ENCODE measurements at regions not wholly inside any gene's neighbourhood (a gene's known extent, or its start where the extent isn't known, plus 50 kb on each side); places are given as distances from the start of the nearest gene placed in this dataset.

DNA sequence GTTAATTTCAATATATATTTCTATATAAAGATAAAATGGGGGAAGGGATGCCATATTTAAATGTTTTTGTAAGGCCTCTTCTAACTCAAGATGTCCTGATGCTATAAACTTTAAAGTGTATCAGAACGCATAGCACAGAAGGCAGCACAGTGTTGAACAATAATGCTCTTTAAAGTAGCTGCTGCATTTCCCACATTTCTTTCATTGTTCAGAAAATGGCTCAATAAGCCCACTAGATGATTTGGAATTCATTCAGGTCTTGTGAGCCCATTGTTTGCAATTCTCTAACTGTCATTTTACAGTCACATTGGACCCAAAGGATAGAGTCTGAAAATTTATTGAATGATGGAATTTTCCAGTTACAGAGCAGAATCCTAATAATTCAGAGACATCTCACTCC lies 64.0 kb upstream of the PCED1B start:
- no peaks in the 10 kb centered on the region for H3K27me3 ChIP-seq
- no peak overlapping the region for H3K27ac ChIP-seq
- DNase-seq (no peak), ATAC-seq (no peak)
- no peaks in the 10 kb centered on the region for H3K4me1 ChIP-seq
- no peaks in the 10 kb centered on the region for H3K36me3 ChIP-seq (replicated peaks in 1 of 2; ENCODE audit: insufficient read depth in 1 of 2, low read depth in 2 of 2)
- H3K9me3 ChIP-seq: no peaks in the 10 kb centered on the region
- 76 to 89% methylated on average over 1 of the region's 1 CpG for WGBS, 2 donors
- TF ChIP-seq, protein P1, sequence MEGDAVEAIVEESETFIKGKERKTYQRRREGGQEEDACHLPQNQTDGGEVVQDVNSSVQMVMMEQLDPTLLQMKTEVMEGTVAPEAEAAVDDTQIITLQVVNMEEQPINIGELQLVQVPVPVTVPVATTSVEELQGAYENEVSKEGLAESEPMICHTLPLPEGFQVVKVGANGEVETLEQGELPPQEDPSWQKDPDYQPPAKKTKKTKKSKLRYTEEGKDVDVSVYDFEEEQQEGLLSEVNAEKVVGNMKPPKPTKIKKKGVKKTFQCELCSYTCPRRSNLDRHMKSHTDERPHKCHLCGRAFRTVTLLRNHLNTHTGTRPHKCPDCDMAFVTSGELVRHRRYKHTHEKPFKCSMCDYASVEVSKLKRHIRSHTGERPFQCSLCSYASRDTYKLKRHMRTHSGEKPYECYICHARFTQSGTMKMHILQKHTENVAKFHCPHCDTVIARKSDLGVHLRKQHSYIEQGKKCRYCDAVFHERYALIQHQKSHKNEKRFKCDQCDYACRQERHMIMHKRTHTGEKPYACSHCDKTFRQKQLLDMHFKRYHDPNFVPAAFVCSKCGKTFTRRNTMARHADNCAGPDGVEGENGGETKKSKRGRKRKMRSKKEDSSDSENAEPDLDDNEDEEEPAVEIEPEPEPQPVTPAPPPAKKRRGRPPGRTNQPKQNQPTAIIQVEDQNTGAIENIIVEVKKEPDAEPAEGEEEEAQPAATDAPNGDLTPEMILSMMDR (IDR thresholded peaks at IDR 0.05): no peak
- TF ChIP-seq POLR2A (IDR thresholded peaks at IDR 0.05): no peak
- intact Hi-C loops (cut with DNase I): no loop called here
- no peak overlapping the region for H3K4me3 ChIP-seq

DNA sequence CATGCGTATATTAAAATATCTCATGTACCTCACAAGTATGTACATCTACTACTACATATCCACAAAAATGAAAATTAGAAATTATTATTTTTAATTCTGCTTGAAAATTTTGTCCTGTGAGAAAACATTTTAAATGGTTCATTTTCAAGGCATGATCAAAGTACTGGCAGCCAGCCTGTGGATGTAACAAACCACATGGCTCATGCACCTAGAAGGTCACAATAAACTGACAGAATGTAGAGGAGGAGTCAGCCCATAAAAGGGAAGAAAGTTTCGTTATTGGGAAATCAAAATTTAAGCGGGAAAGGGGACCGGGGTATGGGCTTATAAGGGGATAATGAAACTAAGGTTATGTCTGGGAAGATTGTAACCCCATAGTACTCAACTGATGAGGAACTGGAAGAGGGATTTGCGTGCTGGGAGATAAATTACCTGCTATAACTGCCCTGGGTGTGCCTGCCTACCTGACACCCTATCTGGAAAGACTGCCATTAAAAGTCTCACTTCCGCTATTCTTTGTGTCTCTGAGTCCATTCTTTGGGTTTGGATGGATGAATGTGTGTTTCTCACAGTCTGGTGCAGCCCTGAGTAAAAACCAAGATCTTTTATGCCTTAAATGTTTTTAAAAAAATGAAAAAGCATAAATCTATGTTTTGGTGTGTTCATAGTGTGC lies 62.2 kb upstream of the PCED1B start:
- Histone ChIP-seq H3K36me3 (replicated peaks in 1 of 2; ENCODE audit: insufficient read depth in 1 of 2, low read depth in 2 of 2) (no peaks in the 10 kb centered on the region), H3K27ac (no peak overlapping the region), H3K4me3 (no peak overlapping the region), H3K27me3 (no peaks in the 10 kb centered on the region), H3K4me1 (no peaks in the 10 kb centered on the region), H3K9me3 (no peaks in the 10 kb centered on the region)
- intact Hi-C loops (cut with DNase I): no loop called here
- DNase-seq (no peak), ATAC-seq (no peak)
- 74 to 81% methylated on average over 6 of the region's 6 CpGs for WGBS, 2 donors
- TF ChIP-seq, protein P1 (IDR thresholded peaks at IDR 0.05): no peak
- no peak for TF ChIP-seq POLR2A (IDR thresholded peaks at IDR 0.05)

DNA sequence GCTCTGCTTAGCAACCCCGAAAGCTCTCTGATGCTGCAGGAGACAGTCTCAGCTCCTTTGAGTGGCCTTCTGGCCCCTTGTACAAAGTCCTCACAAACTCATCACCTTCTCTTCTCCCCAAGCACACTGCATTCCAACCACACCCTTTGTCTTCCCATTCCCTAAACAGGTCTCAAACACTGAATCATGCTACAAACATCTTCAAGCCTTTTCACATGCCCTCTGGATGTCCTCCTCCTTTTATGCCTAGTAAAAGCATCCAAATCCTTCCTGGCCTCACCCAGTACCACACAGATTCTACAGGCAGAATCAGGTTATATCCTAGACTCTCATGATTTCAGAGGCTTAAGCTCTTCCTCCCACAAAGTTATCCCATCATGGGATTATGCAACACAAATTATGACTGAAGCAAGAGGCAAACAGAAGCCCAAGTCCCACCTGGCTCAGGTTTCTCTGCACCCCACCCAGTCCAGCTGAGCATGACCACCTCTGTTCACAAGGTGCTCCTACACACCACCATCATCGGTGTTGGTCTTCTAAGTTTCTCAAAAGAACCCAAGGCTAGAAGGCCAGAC lies 61.4 kb upstream of the PCED1B start:
- no peaks in the 10 kb centered on the region for H3K4me1 ChIP-seq
- intact Hi-C loops (cut with DNase I): no loop called here
- ATAC-seq: no peak
- no peak overlapping the region for H3K4me3 ChIP-seq
- 62 to 83% methylated on average over 1 to 2 of the region's 2 CpGs for WGBS, 2 donors
- no peak for DNase-seq
- H3K27me3 ChIP-seq: no peaks in the 10 kb centered on the region
- no peak for TF ChIP-seq POLR2A (IDR thresholded peaks at IDR 0.05)
- TF ChIP-seq, protein P1 (IDR thresholded peaks at IDR 0.05): no peak
- no peaks in the 10 kb centered on the region for H3K9me3 ChIP-seq
- no peaks in the 10 kb centered on the region for H3K36me3 ChIP-seq (replicated peaks in 1 of 2; ENCODE audit: insufficient read depth in 1 of 2, low read depth in 2 of 2)
- H3K27ac ChIP-seq: no peak overlapping the region

DNA sequence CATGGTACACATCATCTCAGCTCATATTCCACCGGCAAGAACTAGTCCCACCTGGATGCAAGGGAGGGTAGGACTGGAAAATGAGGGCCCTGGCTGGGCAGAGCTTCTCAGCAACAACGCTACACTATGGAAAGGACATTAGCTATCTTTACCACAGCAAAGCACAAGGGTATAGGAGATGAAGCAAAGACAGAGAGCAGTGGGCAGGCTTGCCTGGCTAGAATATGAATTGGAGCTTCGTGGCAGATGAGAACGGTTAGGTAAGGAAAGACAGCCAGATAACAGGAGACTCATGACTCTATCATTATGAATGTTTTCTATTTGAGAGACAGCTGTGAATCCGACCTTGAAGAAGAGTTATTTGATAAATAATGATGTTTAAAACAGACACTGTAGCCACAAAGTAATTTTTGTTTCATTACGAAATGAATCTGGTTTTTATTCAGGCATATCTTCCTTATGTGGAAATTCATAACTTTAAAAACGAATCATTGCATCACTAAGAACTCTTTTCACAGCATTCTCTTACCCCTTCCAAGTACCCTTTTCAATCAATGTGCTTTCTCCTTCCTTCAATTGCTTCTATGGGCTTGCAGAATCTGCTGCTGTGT lies 59.1 kb upstream of the PCED1B start:
- no peak overlapping the region for H3K4me3 ChIP-seq
- no peaks in the 10 kb centered on the region for H3K27me3 ChIP-seq
- no peak for DNase-seq
- TF ChIP-seq, protein P1 (IDR thresholded peaks at IDR 0.05): no peak
- TF ChIP-seq POLR2A (IDR thresholded peaks at IDR 0.05): no peak
- no peaks in the 10 kb centered on the region for H3K9me3 ChIP-seq
- 57 to 62% methylated on average over 7 of the region's 7 CpGs for WGBS, 2 donors
- ATAC-seq: no peak
- intact Hi-C loops (cut with DNase I): no loop called here
- no peak overlapping the region for H3K27ac ChIP-seq
- no peaks in the 10 kb centered on the region for H3K4me1 ChIP-seq
- H3K36me3 ChIP-seq (replicated peaks in 1 of 2; ENCODE audit: insufficient read depth in 1 of 2, low read depth in 2 of 2): no peaks in the 10 kb centered on the region
